Eye (tissue), 1 donor: ENCODE measurements at regions not wholly inside any gene's neighbourhood (a gene's known extent, or its start where the extent isn't known, plus 50 kb on each side); places are given as distances from the start of the nearest gene placed in this dataset.
"Not testable (repeated sequence)": the region's sequence is repeated elsewhere in the genome, so short reads cannot be mapped to it uniquely, and the experiment has no call there.

Experiments used
- DNase-seq: peaks from one replicate; pipeline ENCODE4 v3.0.0-alpha.2; 2015

- peak; percentile 53 for DNase-seq
These were observed 50.4 kb upstream of the PRSS23 start for GRCh38 chr11:86749821-86750401.

- no peak for DNase-seq
These were observed 51.0 kb upstream of the PRSS23 start for GRCh38 chr11:86749376-86749775.

- DNase-seq, result no peak
These were observed 52.0 kb upstream of the PRSS23 start for GRCh38 chr11:86748296-86748695.

GRCh38 chr11:86747801-86748200 is 52.5 kb upstream of the PRSS23 start:
- no peak for DNase-seq

DNA sequence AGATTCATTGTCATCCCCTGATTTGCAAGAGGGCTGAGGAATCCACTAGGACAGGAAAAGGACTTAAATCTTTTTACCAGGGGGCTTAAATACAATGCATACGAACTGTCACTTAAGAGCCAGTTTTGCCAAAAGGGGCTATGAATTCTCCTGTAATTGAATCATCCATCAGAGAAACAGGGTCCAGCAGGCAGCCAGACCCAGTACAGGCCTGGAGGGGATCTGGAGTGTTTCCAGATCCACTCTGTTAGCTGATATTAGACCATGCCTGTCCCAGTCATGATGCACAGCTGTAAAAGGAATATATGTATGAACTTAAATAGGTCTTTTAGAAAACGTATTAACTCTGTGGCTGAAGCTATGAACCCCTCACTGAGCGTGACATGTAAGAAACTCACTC is 53.8 kb upstream of the PRSS23 start:
- DNase-seq, result no peak

DNA sequence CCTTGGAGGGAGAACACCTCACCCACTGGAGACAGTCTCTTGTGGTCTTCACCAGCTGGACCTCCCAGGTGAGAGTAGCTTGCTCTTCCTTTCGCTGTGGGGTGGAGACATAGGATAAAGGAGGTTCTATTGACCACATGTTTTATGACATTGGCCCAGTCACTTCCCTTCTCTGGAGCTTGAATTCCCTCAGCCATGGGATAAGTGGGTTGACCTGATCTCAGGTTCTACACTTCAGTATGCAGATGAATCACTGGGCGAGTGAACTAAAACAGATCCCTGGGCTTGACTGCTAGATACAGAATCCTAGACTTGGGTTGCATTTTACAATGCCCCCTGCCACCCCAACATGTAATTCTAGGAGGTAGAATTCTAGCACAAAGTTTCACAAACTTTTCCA is 54.8 kb upstream of the PRSS23 start:
- no peak for DNase-seq

DNA sequence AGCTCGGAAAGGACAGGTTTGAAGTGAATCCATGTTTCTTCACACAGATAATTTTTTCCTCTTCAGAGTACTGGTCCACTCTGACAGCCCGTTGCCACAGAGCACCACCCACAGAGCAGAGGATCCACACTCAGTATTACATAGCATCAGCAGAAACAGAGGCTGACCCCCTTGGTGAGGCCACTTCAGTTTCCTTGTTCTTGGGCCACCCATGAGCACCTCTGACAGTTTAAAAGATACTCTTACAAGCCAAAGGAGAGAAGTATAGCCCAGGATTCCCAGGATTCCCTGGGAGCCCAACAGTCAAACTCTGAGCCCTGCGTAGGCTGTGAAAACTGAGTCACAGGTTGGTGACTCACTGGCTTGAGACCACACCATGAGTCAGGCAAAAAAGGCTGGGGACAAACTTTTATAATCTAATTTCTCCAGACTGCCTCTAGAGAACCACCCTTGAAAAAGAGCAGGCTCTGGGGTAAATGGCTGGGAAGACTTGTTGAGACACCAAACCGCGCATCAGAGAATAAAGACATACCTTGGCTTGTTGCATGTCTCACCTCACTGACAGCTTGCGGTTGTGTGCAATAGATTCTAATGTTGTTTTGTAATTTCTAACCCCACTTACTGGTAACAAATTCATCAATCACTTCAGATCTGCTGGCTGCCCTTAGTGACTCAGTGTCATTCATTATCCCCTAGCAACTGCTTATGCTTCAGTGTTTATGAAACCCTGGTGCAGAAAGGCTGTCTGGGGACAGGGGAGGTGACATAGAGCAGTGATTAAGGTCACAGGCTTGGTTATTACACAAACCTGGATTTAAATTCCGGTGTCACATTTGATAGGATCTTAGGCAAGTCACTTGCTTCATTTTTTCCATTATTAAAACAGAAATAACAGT is 56.9 kb upstream of the PRSS23 start:
- no peak for DNase-seq

DNA sequence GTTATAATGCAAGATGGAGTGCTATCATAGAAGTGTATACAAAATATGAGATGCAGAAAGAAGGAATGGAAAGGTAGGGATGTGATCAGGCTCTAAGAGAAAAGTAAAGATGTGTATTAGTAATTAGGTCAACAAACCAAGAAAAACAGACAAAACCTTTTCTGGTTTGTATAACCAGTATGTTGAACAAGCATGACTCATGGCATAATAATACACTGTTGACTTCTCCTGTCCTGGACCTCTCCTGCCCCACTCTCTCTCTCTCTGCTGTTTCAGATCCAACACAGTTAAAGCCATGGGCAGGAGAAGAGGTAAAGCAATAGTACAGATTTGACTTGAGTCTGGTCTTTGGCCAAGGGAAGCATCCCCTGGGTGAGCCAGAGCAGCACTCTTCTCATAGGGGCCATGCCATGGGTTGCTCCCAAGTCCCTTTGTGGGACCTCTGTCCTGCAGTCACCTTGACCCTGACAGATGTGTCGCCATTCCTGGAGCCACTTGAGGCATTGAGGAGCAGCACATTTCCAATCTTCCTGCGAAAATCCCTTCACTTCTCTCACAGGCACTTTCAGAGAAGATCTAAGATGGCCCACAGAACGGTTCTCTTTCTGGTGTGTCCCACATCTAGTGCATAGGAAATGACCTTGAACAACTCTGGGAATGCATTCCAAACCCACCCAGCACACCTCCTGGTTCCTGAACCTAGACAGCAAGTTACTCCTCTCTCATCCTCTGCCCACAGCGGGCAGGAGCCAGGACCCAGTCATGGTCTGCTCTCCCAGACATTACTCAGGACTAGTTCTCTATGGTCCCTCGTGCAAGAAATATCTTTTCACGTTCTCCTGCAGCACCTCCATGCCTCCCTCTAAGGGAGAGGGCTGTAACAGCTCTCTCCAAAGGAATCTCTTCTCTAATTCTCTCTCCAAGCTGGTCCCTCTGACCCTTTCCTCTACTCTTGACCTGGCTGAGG is 58.2 kb upstream of the PRSS23 start:
- DNase-seq, result no peak

GRCh38 chr11:86741484-86741835 is 58.9 kb upstream of the PRSS23 start:
- DNase-seq, result no peak

GRCh38 chr11:86740628-86741483 is 59.5 kb upstream of the PRSS23 start:
- DNase-seq, result peak; percentile 67

- DNase-seq, result no peak
These were observed 61.8 kb upstream of the PRSS23 start for GRCh38 chr11:86738568-86738967.

- DNase-seq, result peak; percentile 72
These were observed 62.6 kb upstream of the PRSS23 start for GRCh38 chr11:86737737-86738136.

DNA sequence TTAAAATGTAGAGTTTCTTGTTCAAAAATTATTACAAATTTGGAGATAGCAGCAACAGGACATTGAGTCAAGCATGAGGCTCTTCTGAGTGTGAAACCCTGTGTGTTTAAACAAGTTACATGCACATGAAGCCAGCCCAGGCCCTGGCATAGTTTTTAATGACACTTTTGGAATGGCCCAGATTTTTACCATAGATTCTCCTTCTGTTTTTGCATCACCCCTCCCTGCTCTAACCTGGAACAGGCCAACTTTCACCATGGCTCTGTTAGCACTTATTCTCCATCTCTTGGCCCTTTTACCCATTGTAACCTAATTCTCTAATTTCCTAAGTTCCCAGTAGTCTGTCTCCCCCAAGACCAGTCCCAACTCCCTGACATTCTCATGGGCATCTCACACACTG is 63.1 kb upstream of the PRSS23 start:
- no peak for DNase-seq

DNA sequence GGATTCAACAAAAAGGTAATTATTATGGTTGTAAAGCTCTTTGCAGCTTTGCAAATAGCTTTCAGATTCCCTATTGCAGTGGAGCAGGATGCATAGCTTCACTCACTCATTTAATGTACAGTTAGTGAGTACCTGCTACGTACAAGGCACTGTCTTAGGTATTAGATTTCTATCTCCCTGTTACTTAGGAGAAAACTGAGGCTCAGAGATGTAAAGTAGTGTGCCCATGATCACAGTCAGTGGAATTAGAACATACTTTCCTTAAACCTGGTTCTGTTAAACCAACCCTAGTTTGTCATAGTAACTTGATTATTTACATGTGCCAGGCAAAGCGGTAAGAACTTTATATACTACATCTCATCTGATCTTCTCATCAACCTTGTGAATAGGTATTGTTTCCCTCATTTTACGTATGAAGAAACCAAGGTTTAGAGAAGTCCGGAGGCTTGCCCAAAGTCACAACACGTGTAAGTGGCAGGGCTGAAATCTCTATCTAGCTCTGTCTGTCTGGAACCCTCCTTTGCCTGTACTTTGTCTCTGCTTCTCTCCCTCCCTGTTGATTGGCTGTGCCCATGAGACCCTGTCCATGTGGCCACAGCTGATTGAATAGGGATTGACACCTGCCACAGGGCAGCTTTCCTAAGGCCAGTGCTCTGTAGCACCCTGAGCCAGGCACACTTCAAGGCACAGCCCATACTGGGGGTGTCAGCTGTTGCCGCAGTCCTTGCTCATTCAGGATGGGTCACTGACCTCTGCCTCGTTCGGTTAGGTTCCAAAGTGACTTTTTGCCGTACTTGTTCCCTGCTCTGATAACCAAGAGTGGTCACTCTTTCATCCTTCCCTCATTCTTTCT is 63.8 kb upstream of the PRSS23 start:
- no peak for DNase-seq

- peak; percentile 11 for DNase-seq
These were observed 63.3 kb upstream of the ME3 start for GRCh38 chr11:86735451-86736290.

DNA sequence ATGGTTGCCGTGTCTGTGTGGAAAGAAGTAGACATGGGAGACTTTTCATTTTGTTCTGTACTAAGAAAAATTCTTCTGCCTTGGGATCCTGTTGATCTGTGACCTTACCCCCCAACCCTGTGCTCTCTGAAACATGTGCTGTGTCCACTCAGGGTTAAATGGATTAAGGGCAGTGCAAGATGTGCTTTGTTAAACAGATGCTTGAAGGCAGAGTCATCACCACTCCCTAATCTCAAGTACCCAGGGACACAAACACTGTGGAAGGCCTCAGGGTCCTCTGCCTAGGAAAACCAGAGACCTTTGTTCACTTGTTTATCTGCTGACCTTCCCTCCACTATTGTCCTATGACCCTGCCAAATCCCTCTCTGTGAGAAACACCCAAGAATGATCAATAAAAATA is 60.3 kb upstream of the ME3 start:
- not testable (repeated sequence) for DNase-seq

DNA sequence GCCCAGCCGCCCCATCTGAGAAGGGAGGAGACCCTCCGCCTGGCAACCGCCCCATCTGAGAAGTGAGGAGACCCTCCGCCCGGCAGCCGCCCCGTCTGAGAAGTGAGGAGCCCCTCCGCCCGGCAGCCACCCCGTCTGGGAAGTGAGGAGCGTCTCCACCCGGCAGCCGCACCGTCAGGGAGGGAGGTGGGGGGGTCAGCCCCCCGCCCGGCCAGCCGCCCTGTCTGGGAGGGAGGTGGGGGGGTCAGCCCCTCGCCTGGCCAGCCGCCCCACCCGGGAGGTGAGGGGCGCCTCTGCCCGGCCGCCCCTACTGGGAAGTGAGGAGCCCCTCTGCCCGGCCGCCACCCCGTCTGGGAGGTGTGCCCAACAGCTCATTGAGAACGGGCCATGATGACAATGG is 59.9 kb upstream of the ME3 start:
- DNase-seq, result not testable (repeated sequence)

DNA sequence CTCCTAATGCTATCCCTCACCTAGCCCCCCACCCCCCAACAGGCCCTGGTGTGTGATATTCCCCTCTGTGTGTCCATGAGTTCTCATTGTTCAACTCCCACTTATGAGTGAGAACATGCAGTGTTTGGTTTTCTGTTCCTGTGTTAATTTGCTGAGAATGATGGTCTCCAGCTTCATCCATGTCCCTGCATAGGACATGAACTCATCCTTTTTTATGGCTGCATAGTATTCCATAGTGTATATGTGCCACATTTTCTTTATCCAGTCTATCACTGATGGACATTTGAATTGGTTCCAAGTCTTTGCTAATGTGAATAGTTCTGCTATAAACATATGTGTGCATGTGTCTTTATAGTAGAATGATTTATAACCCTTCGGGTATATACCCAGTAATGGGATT is 57.2 kb upstream of the ME3 start:
- not testable (repeated sequence) for DNase-seq

- no peak for DNase-seq
These were observed 56.1 kb upstream of the ME3 start for GRCh38 chr11:86728562-86728961.

GRCh38 chr11:86726770-86727504 is 54.5 kb upstream of the ME3 start:
- no peak for DNase-seq
